H1 (cell line): ENCODE measurements at regions not wholly inside any gene's neighbourhood (a gene's known extent, or its start where the extent isn't known, plus 50 kb on each side); places are given as distances from the start of the nearest gene placed in this dataset.

Source experiments
- CTCF ChIA-PET: fragments of 300-600 bp; sonication (Branson Sonifier 250); formaldehyde crosslinking; loops from one replicate; lab custom pipeline; 2021; ENCODE audit not compliant: partially characterized antibody; lab: Charles Lee
- POLR2A ChIA-PET: fragments of 300-600 bp; sonication (Branson Sonifier 250); formaldehyde crosslinking; loops from one replicate; lab custom pipeline; 2021; ENCODE audit warnings: inconsistent platforms; ENCODE audit not compliant: partially characterized antibody; lab: Charles Lee
- DNase-seq, 2 experiments: peaks; one replicate each; pipeline versions ENCODE4 v3.0.0 to v3.0.0-alpha.2; 2010 to 2022; ENCODE audit warnings: low spot score in 2 of 2, low read depth in 1 of 2, mixed read lengths in 1 of 2
- FAIRE-seq: peaks from 2 replicates; lab custom pipeline; 2011; peaks lifted over from hg19 to GRCh38; lab: Jason Lieb, UNC
- H2AFZ ChIP-seq: 2 replicates; pipeline ENCODE4 v1.8.1; 2012; ENCODE audit warnings: low read length, inconsistent platforms
- H2AK5ac ChIP-seq: 2 replicates; pipeline ENCODE4 v1.6.1; 2013; ENCODE audit warnings: low read depth, low read length
- H2BK120ac ChIP-seq: replicated peaks from 2 replicates; pipeline ENCODE3; 2013; ENCODE audit warnings: low read depth, low read length, inconsistent platforms
- H2BK12ac ChIP-seq: 2 replicates; pipeline ENCODE4 v1.6.1; 2013; ENCODE audit warnings: low read depth, low read length
- H2BK15ac ChIP-seq: 2 replicates; pipeline ENCODE4 v1.6.1; 2013; ENCODE audit warnings: low read length
- H2BK20ac ChIP-seq: 2 replicates; pipeline ENCODE4 v1.6.1; 2013; ENCODE audit warnings: low read length
- H2BK5ac ChIP-seq: 2 replicates; pipeline ENCODE4 v1.6.1; 2013; ENCODE audit warnings: low read depth, low read length
- H3K14ac ChIP-seq: 2 replicates; pipeline ENCODE4 v1.6.1; 2013; ENCODE audit warnings: inconsistent platforms; ENCODE audit not compliant: insufficient read length
- H3K18ac ChIP-seq: 2 replicates; pipeline ENCODE4 v1.6.1; 2013; ENCODE audit warnings: low read length; ENCODE audit errors: extremely low read depth
- H3K23ac ChIP-seq: 2 replicates; pipeline ENCODE4 v1.6.1; 2013; ENCODE audit warnings: inconsistent platforms; ENCODE audit not compliant: insufficient read length
- H3K23me2 ChIP-seq: 2 replicates; pipeline ENCODE4 v1.6.1; 2013; ENCODE audit warnings: low read depth, low read length
- H3K27ac ChIP-seq: 2 replicates; pipeline ENCODE4 v1.6.1; 2011; ENCODE audit warnings: low read depth, low read length, inconsistent platforms
- H3K27me3 ChIP-seq, 4 experiments: replicated peaks in 1 of 4; 1 replicate in 1 of 4; 2 replicates in 3 of 4; pipeline versions ENCODE4 v1.6.1 to v1.8.1; 2011 to 2013; ENCODE audit warnings: low read length in 3 of 4, mild to moderate bottlenecking in 3 of 4, inconsistent platforms in 2 of 4, mixed read lengths in 2 of 4, moderate library complexity in 1 of 4; ENCODE audit not compliant: control insufficient read depth in 3 of 4, insufficient read depth in 3 of 4; ENCODE audit errors: extremely low read depth in 1 of 4
- H3K36me3 ChIP-seq, 4 experiments: 2 replicates each; pipeline versions ENCODE4 v1.6.1 to v1.8.1; 2011 to 2013; ENCODE audit warnings: mild to moderate bottlenecking in 4 of 4, low read length in 3 of 4, moderate library complexity in 2 of 4, control low read depth in 1 of 4, inconsistent platforms in 1 of 4; ENCODE audit not compliant: insufficient read depth in 4 of 4, control insufficient read depth in 2 of 4
- H3K4ac ChIP-seq: replicated peaks from 2 replicates; pipeline ENCODE3; 2013; ENCODE audit warnings: low read length, low read depth, mixed read lengths, inconsistent platforms; ENCODE audit not compliant: insufficient read length
- H3K4me1 ChIP-seq, 4 experiments: replicated peaks in 1 of 4; 1 replicate in 1 of 4; 2 replicates in 3 of 4; pipeline versions ENCODE4 v1.6.1 to v1.8.1; 2011 to 2013; ENCODE audit warnings: low read length in 3 of 4, inconsistent platforms in 2 of 4, mixed read lengths in 1 of 4; ENCODE audit not compliant: insufficient read depth in 4 of 4, control insufficient read depth in 3 of 4
- H3K4me2 ChIP-seq, 2 experiments: 2 replicates each; pipeline versions ENCODE4 v1.6.1 to v1.8.1; 2011 to 2013; ENCODE audit warnings: low read depth in 2 of 2, low read length in 2 of 2, control low read depth in 1 of 2, inconsistent platforms in 1 of 2, mild to moderate bottlenecking in 1 of 2; ENCODE audit not compliant: insufficient read depth in 1 of 2
- H3K4me3 ChIP-seq, 4 experiments: fragments of 200-600, 300-600 bp in 1 of 4; sonication (generic), shearing (Covaris generic), sonication (Bioruptor Twin) in 1 of 4; 2 replicates each; pipeline versions ENCODE4 v1.5.1 to v1.8.1; 2011 to 2016; ENCODE audit warnings: low read length in 4 of 4, low read depth in 3 of 4, control low read depth in 2 of 4, inconsistent platforms in 2 of 4, mild to moderate bottlenecking in 2 of 4, mixed read lengths in 1 of 4, moderate library complexity in 1 of 4; ENCODE audit not compliant: insufficient read depth in 2 of 4; ENCODE audit errors: extremely low read depth in 1 of 4
- H3K56ac ChIP-seq: replicated peaks from 2 replicates; pipeline ENCODE3; 2013; ENCODE audit warnings: low read depth, mild to moderate bottlenecking, mixed read lengths, low read length, inconsistent platforms; ENCODE audit not compliant: insufficient read length
- H3K79me1 ChIP-seq: 2 replicates; pipeline ENCODE4 v1.6.1; 2013; ENCODE audit warnings: low read depth, low read length, control low read depth
- H3K79me2 ChIP-seq, 2 experiments: 2 replicates each; pipeline versions ENCODE4 v1.6.1 to v1.8.1; 2012 to 2013; ENCODE audit warnings: low read length in 2 of 2, mild to moderate bottlenecking in 2 of 2, inconsistent platforms in 1 of 2; ENCODE audit not compliant: insufficient read depth in 2 of 2, control insufficient read depth in 1 of 2
- H3K9ac ChIP-seq, 4 experiments: replicated peaks in 1 of 4; 1 replicate in 1 of 4; 2 replicates in 3 of 4; pipeline versions ENCODE4 v1.6.1 to v1.8.1; 2011 to 2013; ENCODE audit warnings: low read depth in 3 of 4, low read length in 3 of 4, control low read depth in 2 of 4, mild to moderate bottlenecking in 2 of 4, moderate library complexity in 2 of 4, inconsistent platforms in 1 of 4; ENCODE audit errors: extremely low read depth in 1 of 4
- H3K9me3 ChIP-seq, 2 experiments: 2 replicates each; pipeline versions ENCODE4 v1.6.1 to v1.8.1; 2012 to 2013; ENCODE audit warnings: mild to moderate bottlenecking in 2 of 2, moderate library complexity in 2 of 2, control low read depth in 1 of 2, inconsistent platforms in 1 of 2, low read depth in 1 of 2, low read length in 1 of 2, mixed read lengths in 1 of 2; ENCODE audit not compliant: insufficient read depth in 2 of 2
- H4K20me1 ChIP-seq, 2 experiments: replicated peaks in 1 of 2; 2 replicates each; pipeline versions ENCODE3 to v1.8.1; 2011 to 2013; ENCODE audit warnings: inconsistent platforms in 2 of 2, low read length in 2 of 2, mild to moderate bottlenecking in 1 of 2; ENCODE audit not compliant: insufficient read depth in 2 of 2, control insufficient read depth in 1 of 2
- H4K5ac ChIP-seq: 2 replicates; pipeline ENCODE4 v1.6.1; 2013; ENCODE audit warnings: low read length, low read depth, mixed read lengths, inconsistent platforms; ENCODE audit not compliant: insufficient read length
- H4K8ac ChIP-seq: 2 replicates; pipeline ENCODE4 v1.8.0; 2013; ENCODE audit warnings: mild to moderate bottlenecking, moderate library complexity, low read length, inconsistent platforms; ENCODE audit not compliant: insufficient read depth; ENCODE audit errors: extremely low read depth
- H4K91ac ChIP-seq: replicated peaks from 2 replicates; pipeline ENCODE3; 2013; ENCODE audit warnings: low read length, mixed read lengths, inconsistent platforms; ENCODE audit not compliant: insufficient read length
- ASH2L ChIP-seq: fragments of 200-600, 300-600 bp; sonication (generic); IDR thresholded peaks from one replicate; pipeline ENCODE4 v1.7.1; 2017; ENCODE audit warnings: low read length
- BCL11A ChIP-seq, 2 experiments: IDR thresholded peaks; one replicate each; pipeline ENCODE4 v1.6.1; 2011; ENCODE audit warnings: low read depth in 2 of 2, low read length in 2 of 2, mild to moderate bottlenecking in 2 of 2
- BRCA1 ChIP-seq: IDR thresholded peaks from 2 replicates; pipeline ENCODE4 v1.6.1; 2012; ENCODE audit warnings: low read depth, low read length, improper control_type of control experiment
- CHD2 ChIP-seq: IDR thresholded peaks from 2 replicates; pipeline ENCODE4 v1.6.1; 2012; ENCODE audit warnings: low read length, improper control_type of control experiment
- CREB1 ChIP-seq: IDR thresholded peaks from 2 replicates; pipeline ENCODE4 v1.6.1; 2012; ENCODE audit warnings: inconsistent platforms
- GTF2F1 ChIP-seq: IDR thresholded peaks from 2 replicates; pipeline ENCODE4 v1.6.1; 2012; ENCODE audit warnings: low read depth, low read length, improper control_type of control experiment, borderline replicate concordance
- JUN ChIP-seq: IDR thresholded peaks from 2 replicates; pipeline ENCODE4 v1.6.1; 2011; ENCODE audit warnings: low read depth, mild to moderate bottlenecking, improper control_type of control experiment, low read length
- JUND ChIP-seq: IDR thresholded peaks from 2 replicates; pipeline ENCODE4 v1.6.1; 2011; ENCODE audit warnings: mild to moderate bottlenecking, improper control_type of control experiment, low read length
- KDM4A ChIP-seq: IDR thresholded peaks from one replicate; pipeline ENCODE4 v1.7.1; 2012; ENCODE audit warnings: low read depth, mild to moderate bottlenecking, moderate library complexity, low read length, inconsistent platforms; ENCODE audit not compliant: severe bottlenecking
- RXRA ChIP-seq: IDR thresholded peaks from 2 replicates; pipeline ENCODE4 v1.6.1; 2011; ENCODE audit warnings: low read depth, mild to moderate bottlenecking, low read length, moderate library complexity; ENCODE audit not compliant: insufficient read depth
- SIRT6 ChIP-seq: IDR thresholded peaks from one replicate; pipeline ENCODE4 v1.7.1; 2012; ENCODE audit warnings: low read length, inconsistent platforms
- TAF1 ChIP-seq: IDR thresholded peaks from 2 replicates; pipeline ENCODE4 v1.6.1; 2011; ENCODE audit warnings: mild to moderate bottlenecking, low read depth, low read length
- TBP ChIP-seq: IDR thresholded peaks from 2 replicates; pipeline ENCODE4 v1.6.1; 2011; ENCODE audit warnings: low read depth, low read length, improper control_type of control experiment
- TCF12 ChIP-seq: IDR thresholded peaks from 2 replicates; pipeline ENCODE4 v1.6.1; 2011; ENCODE audit warnings: low read depth, mild to moderate bottlenecking, low read length
- TEAD4 ChIP-seq: IDR thresholded peaks from 2 replicates; pipeline ENCODE4 v1.6.1; 2012; ENCODE audit warnings: low read depth, low read length, inconsistent platforms, mixed read lengths
- WGBS, 2 experiments: shearing (Covaris generic) in 1 of 2; methylation state at CpG; one replicate each; pipeline versions ENCODE4 v1.1.6 to v1.1.7; 2013 to 2015; ENCODE audit warnings: low lambda C conversion rate in 2 of 2, mixed read lengths in 2 of 2, inconsistent platforms in 1 of 2, low coverage in 1 of 2, missing lambda C conversion rate in 1 of 2; ENCODE audit not compliant: insufficient replicate concordance in 2 of 2, insufficient coverage in 1 of 2, insufficient read length in 1 of 2; ENCODE audit errors: extremely low coverage in 1 of 2, missing lambda C conversion rate in 1 of 2; 5-methylcytosine and 5-hydroxymethylcytosine counted together
- TF ChIP-seq, protein P1 (sequence below): IDR thresholded peaks from 2 replicates; pipeline ENCODE4 v1.6.1; 2011; ENCODE audit warnings: low read depth, mild to moderate bottlenecking, low read length; ENCODE audit not compliant: insufficient read depth

DNA sequence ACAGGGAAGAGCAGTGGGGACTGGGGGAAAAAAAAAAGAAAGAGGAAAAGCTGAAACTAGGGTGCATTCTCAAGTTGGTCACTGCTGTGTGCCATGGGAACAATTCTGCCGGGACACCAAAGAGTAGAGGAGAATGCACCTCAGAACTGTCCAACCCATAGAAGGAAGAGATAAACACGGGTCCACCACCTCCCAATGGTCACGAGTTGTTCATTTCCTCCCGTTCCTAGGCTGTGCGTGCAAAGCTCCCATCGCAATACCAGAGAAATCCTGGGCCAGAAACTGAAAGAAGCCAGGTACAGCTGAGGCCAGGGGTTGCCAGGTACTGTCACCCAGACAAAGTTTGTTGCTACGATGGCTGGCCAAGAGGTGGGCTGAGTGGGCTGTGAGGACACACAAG lies 236.9 kb upstream of the ANKRD55 start:
- Histone ChIP-seq H3K9ac (no peak overlapping the region), H3K27ac (no peak overlapping the region), H2AFZ (no peak overlapping the region), H2BK15ac (no peak overlapping the region), H3K4me1 (peaks cover 0 to 6% (median 1%) of the 10 kb centered on the region in 4 experiments; a peak in 3 of 7 replicates), H4K5ac (no peak overlapping the region), H3K27me3 (no peaks in the 10 kb centered on the region), H3K4me3 (no peak overlapping the region), H3K14ac (no peak overlapping the region), H2BK120ac (no peak overlapping the region), H2BK12ac (no peak overlapping the region), H2BK5ac (no peak overlapping the region), H3K18ac (no peak overlapping the region), H3K23me2 (no peaks in the 10 kb centered on the region), H3K79me2 (no peaks in the 10 kb centered on the region), H4K20me1 (no peaks in the 10 kb centered on the region), H3K4ac (no peak overlapping the region), H3K9me3 (no peaks in the 10 kb centered on the region), H4K8ac (no peak overlapping the region), H3K56ac (no peak overlapping the region), H3K79me1 (no peaks in the 10 kb centered on the region), H3K36me3 (no peaks in the 10 kb centered on the region), H2AK5ac (no peak overlapping the region), H3K23ac (no peak overlapping the region), H4K91ac (no peak overlapping the region), H2BK20ac (no peak overlapping the region), H3K4me2 (no peak overlapping the region)
- ChIA-PET POLR2A (no interaction called here), CTCF (interaction anchor here (1.0 to 1.4 kb wide), 6 partner anchors 10 to 537 kb away, joined by 3 to 4 read pairs (median 3); no protein-coding TSS in a partner anchor)
- WGBS, 2 experiments, result 83% methylated on average over 7 of the region's 7 CpGs; no CpG with 5 or more reads in 1 of the 2 experiments
- no peak for DNase-seq
- no peak for FAIRE-seq
- TF ChIP-seq TAF1 (no peak), CHD2 (no peak), TEAD4 (no peak), TCF12 (no peak), JUN (no peak), TBP (no peak), KDM4A (no peak), GTF2F1 (no peak), BRCA1 (no peak), ASH2L (no peak), SIRT6 (no peak), RXRA (no peak), JUND (no peak), BCL11A (IDR thresholded peaks at IDR 0.05; ENCODE audit: low read depth in 2 of 2, low read length in 2 of 2) (no peak), CREB1 (no peak)
- TF ChIP-seq, protein P1, sequence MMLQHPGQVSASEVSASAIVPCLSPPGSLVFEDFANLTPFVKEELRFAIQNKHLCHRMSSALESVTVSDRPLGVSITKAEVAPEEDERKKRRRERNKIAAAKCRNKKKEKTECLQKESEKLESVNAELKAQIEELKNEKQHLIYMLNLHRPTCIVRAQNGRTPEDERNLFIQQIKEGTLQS, result no peak
